ENCODE measurements at regions not wholly inside any gene's neighbourhood (a gene's known extent, or its start where the extent isn't known, plus 50 kb on each side); places are given as distances from the start of the nearest gene placed in this dataset.

GRCh38 chr3:117195034-117195433, 485.5 kb downstream of the TUSC7 start:
- no peak for TF ChIP-seq REST (IDR thresholded peaks at IDR 0.05; ENCODE audit: insufficient read depth in 1 of 2, low read depth in 2 of 2, low read length in 2 of 2)
- TF ChIP-seq SIN3A (IDR thresholded peaks at IDR 0.05; ENCODE audit: borderline replicate concordance, insufficient read depth, low read length): no peak
- no peak for TF ChIP-seq POLR2AphosphoS5 (IDR thresholded peaks at IDR 0.05; ENCODE audit: low read depth, low read length)
- no peak for TF ChIP-seq TAF1 (IDR thresholded peaks at IDR 0.05; ENCODE audit: borderline replicate concordance, insufficient read depth, low read length)
- TF ChIP-seq FOXP2 (optimal IDR thresholded peaks at IDR 0.05; ENCODE audit: borderline replicate concordance, extremely low read depth, extremely low read length, insufficient read depth): no peak

Measured in PFSK-1 (cell line).